ENCODE measurements at regions not wholly inside any gene's neighbourhood (a gene's known extent, or its start where the extent isn't known, plus 50 kb on each side); places are given as distances from the start of the nearest gene placed in this dataset.
A peak's percentile ranks its signal among the peaks of the same experiment; 100 is the strongest.

- Mint-ChIP-seq H3K4me3 (no peak overlapping the region), H3K27me3 (ENCODE audit: low read depth) (no peaks in the 10 kb centered on the region), H3K27ac (no peak overlapping the region), H3K9me3 (peaks cover 5% of the 10 kb centered on the region), H3K4me1 (peaks cover 8% of the 10 kb centered on the region), H3K36me3 (no peaks in the 10 kb centered on the region)
- ChIA-PET POLR2A (no interaction called here), CTCF (no interaction called here)
- no peak for DNase-seq (ENCODE audit: low spot score)
- TF ChIP-seq CBFB (CRISPR knock-in tag; IDR thresholded peaks at IDR 0.05; ENCODE audit: low read depth) (no peak), TEAD1 (CRISPR knock-in tag; IDR thresholded peaks at IDR 0.05) (no peak), KAT7 (CRISPR knock-in tag; IDR thresholded peaks at IDR 0.05; ENCODE audit: borderline replicate concordance) (no peak), AR (CRISPR knock-in tag; IDR thresholded peaks at IDR 0.05) (no peak), FOXP1 (CRISPR knock-in tag; IDR thresholded peaks at IDR 0.05; ENCODE audit: borderline replicate concordance) (no peak), FOXP4 (CRISPR knock-in tag; IDR thresholded peaks at IDR 0.05) (no peak), ATF2 (CRISPR knock-in tag; IDR thresholded peaks at IDR 0.05; ENCODE audit: borderline replicate concordance, low read depth) (no peak), NR2C2 (CRISPR knock-in tag; IDR thresholded peaks at IDR 0.05) (no peak), ZNF425 (CRISPR knock-in tag; conservative IDR thresholded peaks at IDR 0.05) (no peak), JUN (CRISPR knock-in tag; IDR thresholded peaks at IDR 0.05) (no peak), SMAD3 (CRISPR knock-in tag; IDR thresholded peaks at IDR 0.05; ENCODE audit: borderline replicate concordance) (no peak), ATF1 (CRISPR knock-in tag; IDR thresholded peaks at IDR 0.05) (no peak), ZNF317 (CRISPR knock-in tag; IDR thresholded peaks at IDR 0.05; ENCODE audit: borderline replicate concordance, low read depth) (no peak), CREB1 (CRISPR knock-in tag; IDR thresholded peaks at IDR 0.05) (no peak), JAZF1 (CRISPR knock-in tag; IDR thresholded peaks at IDR 0.05) (no peak)
- ATAC-seq: no peak
Observed at GRCh38 chr9:12882430-12882829, 107.6 kb downstream of the LURAP1L start.

GRCh38 chr9:12884736-12885395 lies 110.0 kb downstream of the LURAP1L start:
- Mint-ChIP-seq H3K27ac (no peak overlapping the region), H3K4me1 (peaks cover 4% of the 10 kb centered on the region; the same call in 1 of the 2 replicates), H3K27me3 (ENCODE audit: low read depth) (no peaks in the 10 kb centered on the region), H3K4me3 (no peak overlapping the region), H3K9me3 (peaks cover 5% of the 10 kb centered on the region), H3K36me3 (no peaks in the 10 kb centered on the region)
- peak; percentile 71 for ATAC-seq
- no peak for DNase-seq (ENCODE audit: low spot score)
- ChIA-PET POLR2A (interaction anchor here (0.6 kb wide), 1 partner anchor 109 kb away, joined by 3 read pairs; no protein-coding TSS in a partner anchor), CTCF (interaction anchor here (0.6 to 1.7 kb wide), 10 partner anchors 34 to 186 kb away, joined by 3 to 20 read pairs (median 4); no protein-coding TSS in a partner anchor)
- TF ChIP-seq AFF4 (CRISPR knock-in tag; IDR thresholded peaks at IDR 0.05; ENCODE audit: borderline replicate concordance) (no peak), HMGXB4 (CRISPR knock-in tag; IDR thresholded peaks at IDR 0.05) (no peak), GRHL2 (CRISPR knock-in tag; IDR thresholded peaks at IDR 0.05; ENCODE audit: insufficient replicate concordance, severe bottlenecking) (no peak), GABPB1 (CRISPR knock-in tag; IDR thresholded peaks at IDR 0.05) (no peak), ZNF423 (CRISPR knock-in tag; IDR thresholded peaks at IDR 0.05) (no peak), CREB1 (CRISPR knock-in tag; IDR thresholded peaks at IDR 0.05) (no peak), ETV6 (CRISPR knock-in tag; IDR thresholded peaks at IDR 0.05) (no peak)

Data from WTC11 (cell line).